Motor neuron (in vitro differentiated cells): ENCODE measurements at regions not wholly inside any gene's neighbourhood (a gene's known extent, or its start where the extent isn't known, plus 50 kb on each side); places are given as distances from the start of the nearest gene placed in this dataset.
A peak's percentile ranks its signal among the peaks of the same experiment; 100 is the strongest.

Experiments used
- ATAC-seq, 8 experiments: fragments of 200-7000 bp; cut with Tn5 transposase; replicated peaks in 6 of 8; 2 replicates each; pipeline ENCODE4 v1.8.0; 2021; ENCODE audit warnings: mild to moderate bottlenecking in 8 of 8, moderate library complexity in 8 of 8
- H3K27ac ChIP-seq, 2 donors: fragments of 250-450 bp; sonication (Bioruptor Pico); 2 replicates each; pipeline ENCODE4 v1.9.0; 2021; ENCODE audit warnings: antibody characterized with exemption in 2 of 2, mild to moderate bottlenecking in 2 of 2, moderate library complexity in 1 of 2
- H3K4me1 ChIP-seq, 2 donors: fragments of 250-450 bp; sonication (Bioruptor Pico); replicated peaks in 1 of 2; 2 replicates each; pipeline ENCODE4 v1.6.1; 2021; ENCODE audit warnings: antibody characterized with exemption in 2 of 2, mild to moderate bottlenecking in 2 of 2, moderate library complexity in 1 of 2
- H3K4me3 ChIP-seq, 5 donors: fragments of 250-450 bp; sonication (Bioruptor Pico); 2 replicates each; pipeline ENCODE4 v1.9.0; 2021; ENCODE audit warnings: antibody characterized with exemption in 5 of 5, mild to moderate bottlenecking in 5 of 5, moderate library complexity in 4 of 5
- WGBS, 10 experiments: fragments of 450-650 bp; shearing (Covaris generic); methylation state at CpG; one replicate each; pipeline ENCODE4 v1.0.0; 2022; 5-methylcytosine and 5-hydroxymethylcytosine counted together
- in situ Hi-C, 9 experiments: fragments of 400-800 bp; cut with MboI; loops; one replicate each; pipeline ENCODE4 v1.15.0; 2021; ENCODE audit warnings: low sequenced_read_pairs in 9 of 9, low pct_unique_long_range_greater_than_20kb in 2 of 9; ENCODE audit not compliant: unreplicated experiment in 9 of 9

GRCh38 chr14:27484633-27485032 is 886.8 kb upstream of the NOVA1 start:
- no peak for ATAC-seq
- no peak overlapping the region for H3K4me3 ChIP-seq
- H3K4me1 ChIP-seq, result no peaks in the 10 kb centered on the region
- in situ Hi-C loops, result no loop called here
- no peak overlapping the region for H3K27ac ChIP-seq

DNA sequence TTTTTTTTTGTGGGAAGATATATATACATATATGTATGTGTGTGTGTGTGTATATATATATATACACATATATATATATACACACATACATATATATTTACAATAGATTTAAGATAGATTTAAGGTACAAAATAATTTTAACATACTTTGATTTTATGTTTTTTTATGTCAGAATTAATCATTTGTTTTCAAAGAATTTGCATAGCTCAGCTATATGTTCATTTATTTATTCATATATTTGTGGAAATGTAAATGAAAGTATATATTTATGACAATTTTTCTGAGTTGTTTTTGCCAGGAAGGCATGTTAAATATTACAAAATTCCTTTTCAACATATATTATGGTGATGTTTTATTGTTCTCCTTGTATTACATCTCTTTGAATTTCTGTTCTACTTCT is 887.4 kb upstream of the NOVA1 start:
- Histone ChIP-seq H3K4me1 (no peaks in the 10 kb centered on the region), H3K4me3 (no peak overlapping the region), H3K27ac (no peak overlapping the region)
- no peak for ATAC-seq
- in situ Hi-C loops, result no loop called here

DNA sequence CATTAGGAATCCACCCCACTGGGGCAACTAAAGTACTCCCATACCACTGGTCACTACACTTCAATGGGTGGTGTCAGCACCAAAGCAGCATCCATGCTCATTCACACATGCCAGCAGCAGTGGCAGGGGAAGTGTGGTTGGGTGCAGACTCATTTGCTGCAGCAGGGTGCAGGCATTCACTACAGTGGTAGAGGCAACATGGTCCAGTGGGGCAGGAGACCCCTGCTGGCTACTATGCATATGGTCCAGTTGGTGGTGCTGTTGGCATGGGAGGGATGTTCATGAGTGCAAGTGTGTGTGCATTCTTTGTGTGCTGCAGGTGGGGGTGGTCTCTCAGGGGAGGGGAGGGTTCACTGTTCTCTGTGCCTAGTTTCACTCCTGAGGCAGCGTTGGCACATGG is 908.4 kb upstream of the NOVA1 start:
- in situ Hi-C loops, result no loop called here
- Histone ChIP-seq H3K27ac (no peak overlapping the region), H3K4me1 (peaks cover 0 to 3% of the 10 kb centered on the region in 2 donors), H3K4me3 (no peak overlapping the region)
- no CpG with 5 or more reads among the region's 1 CpG for WGBS, 10 experiments
- ATAC-seq, result no peak

- WGBS, 10 experiments, result 0 to 67% (median 20%) methylated on average over 1 of the region's 1 CpG; no CpG with 5 or more reads in 3 of the 10 experiments
- Histone ChIP-seq H3K27ac (no peak overlapping the region), H3K4me3 (no peak overlapping the region), H3K4me1 (no peaks in the 10 kb centered on the region)
- ATAC-seq, result peak in 7 of 8 experiments; percentile 36 to 98 (median 52)
- in situ Hi-C loops, result no loop called here
Measured at GRCh38 chr14:27528328-27528727, 930.5 kb upstream of the NOVA1 start.

- H3K27ac ChIP-seq, result no peak overlapping the region
- 0 to 88% (median 55%) methylated on average over 2 to 3 of the region's 3 CpGs; no CpG with 5 or more reads in 1 of the 10 experiments for WGBS, 10 experiments
- H3K4me1 ChIP-seq, result no peaks in the 10 kb centered on the region
- H3K4me3 ChIP-seq, result no peak overlapping the region
- ATAC-seq, result no peak
- in situ Hi-C loops, result no loop called here
Measured at GRCh38 chr14:27536748-27537147, 938.9 kb upstream of the NOVA1 start.

- H3K4me1 ChIP-seq, result no peaks in the 10 kb centered on the region
- ATAC-seq, result peak in 1 of 8 experiments; percentile 48
- no peak overlapping the region for H3K27ac ChIP-seq
- in situ Hi-C loops, result no loop called here
- WGBS, 10 experiments, result 0 to 100% (median 56%) methylated on average over 1 to 2 of the region's 2 CpGs; no CpG with 5 or more reads in 1 of the 10 experiments
- no peak overlapping the region for H3K4me3 ChIP-seq
Measured at GRCh38 chr14:27546111-27546510, 948.3 kb upstream of the NOVA1 start.

GRCh38 chr14:27553790-27554189 is 956.0 kb upstream of the NOVA1 start:
- Histone ChIP-seq H3K27ac (no peak overlapping the region), H3K4me1 (no peaks in the 10 kb centered on the region), H3K4me3 (no peak overlapping the region)
- 6 to 92% (median 64%) methylated on average over 1 to 2 of the region's 2 CpGs for WGBS, 10 experiments
- peak in 2 of 8 experiments; percentile 26 to 34 for ATAC-seq
- in situ Hi-C loops, result no loop called here

DNA sequence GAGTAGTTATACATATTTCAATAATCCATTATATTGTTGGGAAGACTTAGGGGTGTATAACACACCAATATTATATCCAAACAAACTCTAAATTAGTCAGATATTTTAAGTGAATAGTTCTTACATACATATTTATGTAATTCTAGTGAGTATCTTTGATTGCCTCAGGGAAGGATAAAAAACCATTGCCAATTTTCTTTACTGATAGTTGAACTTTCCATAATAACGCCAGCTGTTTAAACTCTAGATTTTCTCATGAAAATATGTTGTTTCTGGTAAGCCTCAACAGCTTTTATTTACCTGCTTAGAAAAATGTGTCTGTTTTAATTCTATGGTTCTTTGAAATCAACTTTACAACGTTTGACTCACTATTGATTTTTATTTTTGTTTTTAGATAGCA is 959.6 kb upstream of the NOVA1 start:
- WGBS, 10 experiments, result 0 to 100% (median 69%) methylated on average over 2 of the region's 2 CpGs
- ATAC-seq, result peak in 1 of 8 experiments; percentile 76
- no peaks in the 10 kb centered on the region for H3K4me1 ChIP-seq
- in situ Hi-C loops, result no loop called here
- no peak overlapping the region for H3K4me3 ChIP-seq
- H3K27ac ChIP-seq, result no peak overlapping the region

- Histone ChIP-seq H3K4me1 (no peaks in the 10 kb centered on the region), H3K27ac (no peak overlapping the region), H3K4me3 (no peak overlapping the region)
- in situ Hi-C loops, result no loop called here
- ATAC-seq, result no peak
Measured at GRCh38 chr14:27559848-27560247, 962.0 kb upstream of the NOVA1 start.

- 0 to 80% (median 17%) methylated on average over 1 of the region's 1 CpG for WGBS, 10 experiments
- Histone ChIP-seq H3K27ac (no peak overlapping the region), H3K4me1 (peaks cover 0 to 23% of the 10 kb centered on the region in 2 donors), H3K4me3 (no peak overlapping the region)
- peak in 5 of 8 experiments; percentile 15 to 80 (median 56) for ATAC-seq
- in situ Hi-C loops, result no loop called here
Measured at GRCh38 chr14:27566843-27567382, 969.1 kb upstream of the NOVA1 start.

GRCh38 chr14:27573018-27573417 is 975.2 kb upstream of the NOVA1 start:
- 0 to 100% (median 95%) methylated on average over 1 to 2 of the region's 2 CpGs; no CpG with 5 or more reads in 7 of the 10 experiments for WGBS, 10 experiments
- H3K27ac ChIP-seq, result no peak overlapping the region

DNA sequence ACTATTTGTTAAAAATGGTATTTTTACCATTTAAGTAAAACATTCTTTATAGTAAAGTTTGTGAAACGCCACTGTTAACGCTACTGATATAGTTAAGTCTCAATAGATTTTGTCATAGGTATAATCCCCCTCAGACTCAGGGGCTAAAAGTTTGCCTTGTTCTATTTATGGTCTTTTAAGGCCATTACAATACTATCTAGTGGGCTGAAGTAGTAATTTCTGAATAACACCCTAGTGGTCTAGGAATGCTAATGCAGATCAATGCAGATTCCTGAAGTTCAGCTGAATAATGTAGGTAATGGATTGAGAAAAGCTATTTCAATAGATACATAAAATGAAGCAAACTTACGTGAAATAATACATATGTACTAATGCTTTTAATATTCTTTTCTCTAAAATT is 989.3 kb upstream of the NOVA1 start:
- Histone ChIP-seq H3K4me1 (no peaks in the 10 kb centered on the region), H3K4me3 (no peak overlapping the region), H3K27ac (no peak overlapping the region)
- ATAC-seq, result no peak
- 0 to 80% (median 56%) methylated on average over 2 to 3 of the region's 3 CpGs; no CpG with 5 or more reads in 1 of the 10 experiments for WGBS, 10 experiments
- in situ Hi-C loops, result no loop called here

More at GRCh38 chr14:27573018-27573417, 975.2 kb upstream of the NOVA1 start:
- Histone ChIP-seq H3K4me3 (no peak overlapping the region), H3K4me1 (peaks cover 0 to 5% of the 10 kb centered on the region in 2 donors)
- in situ Hi-C loops, result no loop called here
- no peak for ATAC-seq

DNA sequence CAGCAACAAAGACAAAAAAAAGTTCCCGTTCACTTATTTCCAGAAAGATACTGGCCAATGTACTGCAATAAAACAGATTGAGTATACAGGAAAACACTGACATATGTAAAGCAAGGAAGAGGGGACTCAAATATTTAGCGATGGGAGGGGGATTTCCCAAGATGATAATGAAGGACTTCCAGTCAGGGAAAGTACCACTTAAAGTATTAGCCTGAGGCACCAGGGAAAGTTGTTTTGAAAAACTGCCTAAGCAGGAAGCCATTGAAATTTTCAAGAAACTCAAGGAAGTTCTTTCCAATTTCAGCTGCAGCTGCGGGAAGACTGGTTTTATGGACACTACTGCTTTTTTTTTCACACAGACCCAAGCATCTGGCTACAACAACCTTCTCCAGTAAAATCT is 1007.4 kb upstream of the NOVA1 start:
- in situ Hi-C loops, result no loop called here
- ATAC-seq, result peak in 2 of 8 experiments; percentile 58 to 74
- WGBS, 10 experiments, result 0 to 87% (median 63%) methylated on average over 1 to 3 of the region's 3 CpGs; no CpG with 5 or more reads in 1 of the 10 experiments
- Histone ChIP-seq H3K27ac (no peak overlapping the region), H3K4me1 (no peaks in the 10 kb centered on the region), H3K4me3 (no peak overlapping the region)

DNA sequence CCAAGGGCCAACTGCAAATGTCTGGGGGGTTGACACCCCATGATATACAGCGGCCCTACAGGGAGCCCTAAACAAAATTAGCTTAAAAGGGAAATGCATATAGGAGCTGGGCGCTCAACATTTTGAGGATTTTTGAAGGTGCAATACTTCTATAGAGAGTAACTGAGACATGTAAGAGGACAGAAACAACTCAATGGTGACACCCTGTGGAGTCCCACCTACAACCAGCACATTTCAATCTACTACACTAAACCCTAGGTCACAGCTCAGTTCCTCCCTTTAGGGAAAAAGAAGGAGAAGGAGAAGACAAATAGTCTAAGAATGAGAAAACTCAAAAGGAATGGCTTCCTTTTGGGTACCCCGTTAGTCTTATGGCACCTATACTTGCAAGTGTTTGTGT is 1010.5 kb upstream of the NOVA1 start:
- Histone ChIP-seq H3K4me1 (no peaks in the 10 kb centered on the region), H3K27ac (no peak overlapping the region), H3K4me3 (no peak overlapping the region)
- 0 to 100% (median 78%) methylated on average over 1 to 3 of the region's 3 CpGs; no CpG with 5 or more reads in 1 of the 10 experiments for WGBS, 10 experiments
- peak in 1 of 8 experiments; percentile 27 for ATAC-seq
- in situ Hi-C loops, result no loop called here
